GM10248 (cell line): ENCODE measurements at regions not wholly inside any gene's neighbourhood (a gene's known extent, or its start where the extent isn't known, plus 50 kb on each side); places are given as distances from the start of the nearest gene placed in this dataset.
"Not testable (repeated sequence)": the region's sequence is repeated elsewhere in the genome, so short reads cannot be mapped to it uniquely, and the experiment has no call there.

Experiments used
- CTCF ChIA-PET: fragments of 300-600 bp; sonication (Branson Sonifier 250); formaldehyde crosslinking; extraction: SDS; loops from one replicate; lab custom pipeline; 2021; ENCODE audit warnings: antibody characterized with exemption; lab: Yijun Ruan, JAX
- POLR2A ChIA-PET: fragments of 350-650 bp; sonication (Branson Sonifier 250); formaldehyde crosslinking; extraction: SDS; loops from one replicate; lab custom pipeline; 2020; ENCODE audit warnings: antibody characterized with exemption; lab: Yijun Ruan, JAX
- DNase-seq: peaks from one replicate; pipeline ENCODE4 v3.0.0; 2012; ENCODE audit errors: extremely low spot score
- CTCF ChIP-seq: IDR thresholded peaks from 2 replicates; pipeline ENCODE4 v1.5.1; 2012; ENCODE audit warnings: mild to moderate bottlenecking, low read depth; ENCODE audit errors: extremely low read depth, missing control alignments, control extremely low read depth

GRCh38 chr6:14384175-14384949 is 266.8 kb downstream of the CD83 start:
- no peak for TF ChIP-seq CTCF
- CTCF ChIA-PET: no interaction called here
- POLR2A ChIA-PET: no interaction called here
- no peak for DNase-seq

DNA sequence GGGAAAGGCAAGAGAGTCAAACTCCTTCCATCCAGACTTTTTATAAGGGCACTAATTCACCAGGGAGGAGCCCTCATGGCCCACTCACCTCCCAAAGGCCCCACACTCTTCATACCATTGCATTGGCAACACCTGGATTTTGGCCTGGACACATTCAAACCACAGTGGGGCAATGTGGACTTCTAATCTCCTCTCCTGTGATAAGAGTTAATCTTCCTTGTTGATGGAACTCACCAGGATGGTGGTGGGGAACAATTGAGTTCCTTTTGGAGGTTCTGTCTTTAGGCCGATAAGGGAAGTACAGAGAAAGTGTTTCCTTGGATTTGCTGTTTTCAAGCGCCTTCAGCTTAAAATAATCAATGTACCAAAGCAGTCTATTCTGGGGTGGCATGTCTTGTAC is 268.7 kb downstream of the CD83 start:
- CTCF ChIA-PET: interaction anchor here (1.3 to 1.7 kb wide), 2 partner anchors 8 to 11 kb away, joined by 3 to 4 read pairs; no protein-coding TSS in a partner anchor

DNA sequence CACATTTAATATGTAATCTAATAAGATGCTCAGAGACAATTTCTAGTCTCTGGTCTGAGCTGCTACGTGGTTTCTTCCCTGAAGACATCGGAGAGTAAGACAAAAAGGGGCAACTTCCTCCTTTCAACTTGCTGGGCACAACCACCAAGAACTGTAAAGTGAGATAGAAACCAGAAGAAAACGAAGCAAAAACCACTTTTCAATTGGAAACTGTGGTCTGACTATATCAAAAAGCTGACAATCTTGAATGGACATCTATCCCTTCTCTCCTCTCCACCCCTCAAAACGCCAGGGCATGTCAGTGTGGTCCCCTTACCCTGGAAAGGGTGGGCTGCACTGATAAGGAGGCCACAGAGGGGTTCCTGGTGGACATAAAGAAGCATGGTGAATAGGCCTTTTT is 269.1 kb downstream of the CD83 start:
- no peak for TF ChIP-seq CTCF
- ChIA-PET CTCF (interaction anchor here (1.7 kb wide), 1 partner anchor 8 kb away, joined by 4 read pairs; no protein-coding TSS in a partner anchor), POLR2A (no interaction called here)
- no peak for DNase-seq

More for the DNA sequence above, 268.7 kb downstream of the CD83 start:
- no peak for DNase-seq
- no peak for TF ChIP-seq CTCF
- POLR2A ChIA-PET: no interaction called here

GRCh38 chr6:14388371-14388770 is 270.8 kb downstream of the CD83 start:
- no peak for DNase-seq
- TF ChIP-seq CTCF: no peak
- CTCF ChIA-PET: no interaction called here
- POLR2A ChIA-PET: no interaction called here

DNA sequence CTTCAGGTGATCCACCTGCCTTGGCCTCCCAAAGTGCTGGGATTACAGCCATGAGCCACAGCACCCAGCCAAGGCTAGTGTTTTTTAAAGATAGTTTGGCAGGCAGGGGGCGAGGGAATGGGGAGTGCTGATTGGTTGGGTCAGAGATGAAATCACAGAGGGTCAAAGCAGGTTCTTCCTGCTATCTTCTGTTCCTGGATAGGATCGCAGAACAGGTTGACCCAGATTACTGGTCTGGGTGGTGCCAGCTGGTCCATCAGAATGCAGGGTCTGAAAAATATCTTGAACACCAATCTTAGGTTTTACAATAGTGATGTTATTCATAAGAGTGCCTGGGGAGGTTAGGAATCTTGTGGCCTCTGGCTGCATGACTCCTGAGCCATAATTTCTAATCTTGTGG is 272.2 kb downstream of the CD83 start:
- DNase-seq, POLR2A ChIA-PET, CTCF ChIA-PET: not testable (repeated sequence)

DNA sequence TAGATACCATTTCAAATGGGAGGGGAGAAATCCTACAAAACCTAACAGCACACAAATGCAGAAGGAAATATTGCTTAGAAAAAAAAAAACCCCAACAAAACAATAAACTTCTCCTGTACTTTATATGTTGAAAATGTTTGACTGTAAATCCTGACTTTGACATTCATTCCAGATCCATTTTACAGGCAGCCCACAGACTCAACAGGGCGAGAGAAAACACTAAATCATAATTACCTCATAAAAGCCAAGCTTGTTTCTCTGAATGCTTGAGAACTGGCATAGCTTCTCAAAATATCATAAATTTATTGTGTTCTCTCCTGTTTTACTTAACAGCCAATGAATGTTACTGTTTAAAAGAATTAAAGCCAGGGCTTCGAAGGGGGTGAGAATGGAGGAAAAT is 273.2 kb downstream of the CD83 start:
- POLR2A ChIA-PET: no interaction called here
- TF ChIP-seq CTCF: no peak
- CTCF ChIA-PET: interaction anchor here (1.1 kb wide), 1 partner anchor 180 kb away, joined by 3 read pairs; no protein-coding TSS in a partner anchor
- DNase-seq: no peak

- ChIA-PET CTCF (interaction anchor here (1.3 kb wide), 1 partner anchor 8 kb away, joined by 4 read pairs; no protein-coding TSS in a partner anchor), POLR2A (no interaction called here)
- no peak for DNase-seq
- no peak for TF ChIP-seq CTCF
These were observed 276.3 kb downstream of the CD83 start for GRCh38 chr6:14393910-14394309.
